Neural cell (in vitro differentiated cells): ENCODE measurements at regions not wholly inside any gene's neighbourhood (a gene's known extent, or its start where the extent isn't known, plus 50 kb on each side); places are given as distances from the start of the nearest gene placed in this dataset.
"Not testable (repeated sequence)": the region's sequence is repeated elsewhere in the genome, so short reads cannot be mapped to it uniquely, and the experiment has no call there.

Experiments used
- H2AFZ ChIP-seq: fragments of 200-600, 300-800 bp; sonication (generic), shearing (Covaris generic); 2 replicates; pipeline ENCODE4 v1.6.0; 2014; ENCODE audit warnings: low read depth, mild to moderate bottlenecking, antibody characterized with exemption, low read length, moderate library complexity
- H3F3A ChIP-seq: fragments of 200-600 bp; shearing (Covaris generic); 2 replicates; pipeline ENCODE4 v1.6.1; 2016; ENCODE audit warnings: mild to moderate bottlenecking, moderate library complexity, mixed read lengths, antibody characterized with exemption, low read length; ENCODE audit not compliant: insufficient read depth, poor library complexity, severe bottlenecking
- H3K27ac ChIP-seq: fragments of 200-600, 300-800 bp; sonication (generic), shearing (Covaris generic); 2 replicates; pipeline ENCODE4 v1.5.1; 2014; ENCODE audit warnings: mild to moderate bottlenecking, low read length, moderate library complexity
- H3K27me3 ChIP-seq: fragments of 300-800, 200-600 bp; sonication (generic), shearing (Covaris generic); 2 replicates; pipeline ENCODE4 v1.6.0; 2014; ENCODE audit warnings: mild to moderate bottlenecking, low read depth, low read length, moderate library complexity; ENCODE audit not compliant: insufficient read depth
- H3K36me3 ChIP-seq: fragments of 300-800, 200-600 bp; sonication (generic), shearing (Covaris generic); 2 replicates; pipeline ENCODE4 v1.5.1; 2014; ENCODE audit warnings: mild to moderate bottlenecking, antibody characterized with exemption, low read length, moderate library complexity; ENCODE audit not compliant: insufficient read depth
- H3K4me2 ChIP-seq: fragments of 300-800, 200-600 bp; sonication (generic), shearing (Covaris generic); 2 replicates; pipeline ENCODE4 v1.6.0; 2014; ENCODE audit warnings: mild to moderate bottlenecking, low read length
- H3K4me3 ChIP-seq: fragments of 300-800, 200-600 bp; sonication (generic), shearing (Covaris generic); 2 replicates; pipeline ENCODE4 v1.5.1; 2014; ENCODE audit warnings: mild to moderate bottlenecking, low read length, moderate library complexity
- H3K79me2 ChIP-seq: fragments of 200-600 bp; shearing (Covaris generic); replicated peaks from 2 replicates; pipeline ENCODE4 v1.6.0; 2014; ENCODE audit warnings: mild to moderate bottlenecking, low read length, moderate library complexity; ENCODE audit not compliant: insufficient read depth
- H3K9ac ChIP-seq: fragments of 300-800, 200-600 bp; sonication (generic), shearing (Covaris generic); 2 replicates; pipeline ENCODE4 v1.6.1; 2016; ENCODE audit warnings: mild to moderate bottlenecking, low read length, mixed read lengths
- H3K9me2 ChIP-seq: fragments of 200-600 bp; shearing (Covaris generic); 2 replicates; pipeline ENCODE4 v1.6.1; 2016; ENCODE audit warnings: mild to moderate bottlenecking, low read length, mixed read lengths; ENCODE audit not compliant: insufficient read depth
- H3K9me3 ChIP-seq: fragments of 200-600, 300-800 bp; sonication (generic), shearing (Covaris generic); 2 replicates; pipeline ENCODE4 v1.6.1; 2016; ENCODE audit warnings: mild to moderate bottlenecking, mixed run types, low read length, moderate library complexity, mixed read lengths
- H4K20me1 ChIP-seq: fragments of 200-600 bp; shearing (Covaris generic); 2 replicates; pipeline ENCODE4 v1.6.1; 2016; ENCODE audit warnings: mild to moderate bottlenecking, mixed run types; ENCODE audit not compliant: insufficient read depth
- CTCF ChIP-seq: fragments of 450-650 bp; IDR thresholded peaks from 2 replicates; pipeline ENCODE4 v1.5.1; 2014; ENCODE audit warnings: antibody characterized with exemption, mild to moderate bottlenecking, moderate library complexity; ENCODE audit not compliant: poor library complexity, severe bottlenecking
- EP300 ChIP-seq: fragments of 450-650 bp; conservative IDR thresholded peaks from 2 replicates; pipeline ENCODE4 v1.6.1; 2014; ENCODE audit warnings: antibody characterized with exemption, mild to moderate bottlenecking, moderate library complexity; ENCODE audit not compliant: poor library complexity, severe bottlenecking
- EZH2 ChIP-seq: fragments of 200-600, 300-800 bp; shearing (Covaris generic), sonication (generic); IDR thresholded peaks from 2 replicates; pipeline ENCODE4 v1.6.1; 2014; ENCODE audit warnings: antibody characterized with exemption, low read length, borderline replicate concordance, mild to moderate bottlenecking; ENCODE audit not compliant: insufficient read depth, poor library complexity, severe bottlenecking
- MXI1 ChIP-seq: fragments of 450-650 bp; conservative IDR thresholded peaks from 2 replicates; pipeline ENCODE4 v1.6.1; 2014; ENCODE audit warnings: antibody characterized with exemption, mild to moderate bottlenecking; ENCODE audit not compliant: poor library complexity, severe bottlenecking
- POLR2AphosphoS5 ChIP-seq: IDR thresholded peaks from 2 replicates; pipeline ENCODE4 v1.6.1; 2012
- RAD21 ChIP-seq: fragments of 450-650 bp; conservative IDR thresholded peaks from 2 replicates; pipeline ENCODE4 v1.6.1; 2014; ENCODE audit warnings: antibody characterized with exemption, mild to moderate bottlenecking, moderate library complexity
- REST ChIP-seq: IDR thresholded peaks from 2 replicates; pipeline ENCODE4 v1.6.1; 2012; ENCODE audit warnings: borderline replicate concordance
- SMC3 ChIP-seq: fragments of 450-650 bp; conservative IDR thresholded peaks from 2 replicates; pipeline ENCODE4 v1.6.1; 2014; ENCODE audit warnings: antibody characterized with exemption, mild to moderate bottlenecking, moderate library complexity; ENCODE audit not compliant: poor library complexity
- TAF1 ChIP-seq: IDR thresholded peaks from 2 replicates; pipeline ENCODE4 v1.6.1; 2012; ENCODE audit warnings: low read depth

GRCh38 chr7:81248420-81248819, 329.6 kb upstream of the SEMA3C start:
- TF ChIP-seq TAF1: no peak
- no peak for TF ChIP-seq CTCF
- no peak for TF ChIP-seq MXI1
- no peak for TF ChIP-seq REST
- TF ChIP-seq EP300: no peak
- no peak for TF ChIP-seq SMC3
- no peak for TF ChIP-seq RAD21
- TF ChIP-seq EZH2: no peak
- no peak for TF ChIP-seq POLR2AphosphoS5
- no peaks in the 10 kb centered on the region for H4K20me1 ChIP-seq
- no peak overlapping the region for H3K4me2 ChIP-seq
- no peak overlapping the region for H3K9ac ChIP-seq
- no peak overlapping the region for H3K4me3 ChIP-seq
- H3K79me2 ChIP-seq: no peaks in the 10 kb centered on the region
- no peak overlapping the region for H3K27ac ChIP-seq
- no peaks in the 10 kb centered on the region for H3K9me3 ChIP-seq
- H3F3A ChIP-seq: no peaks in the 10 kb centered on the region
- H3K36me3 ChIP-seq: no peaks in the 10 kb centered on the region
- H2AFZ ChIP-seq: no peak overlapping the region
- no peaks in the 10 kb centered on the region for H3K9me2 ChIP-seq
- no peaks in the 10 kb centered on the region for H3K27me3 ChIP-seq

GRCh38 chr7:81247364-81247763, 328.5 kb upstream of the SEMA3C start:
- not testable (repeated sequence) for H2AFZ ChIP-seq, H3K4me3 ChIP-seq, H3K79me2 ChIP-seq, H3K4me2 ChIP-seq, H3K9ac ChIP-seq, H3K9me2 ChIP-seq, H3K27me3 ChIP-seq, H3K27ac ChIP-seq, H4K20me1 ChIP-seq, H3K36me3 ChIP-seq, H3F3A ChIP-seq, H3K9me3 ChIP-seq

GRCh38 chr7:81245353-81245752, 326.5 kb upstream of the SEMA3C start:
- Histone ChIP-seq H3K36me3 (no peaks in the 10 kb centered on the region), H3K9me2 (no peaks in the 10 kb centered on the region), H3K79me2 (no peaks in the 10 kb centered on the region), H3K27me3 (no peaks in the 10 kb centered on the region), H3K9ac (no peak overlapping the region), H2AFZ (no peak overlapping the region), H4K20me1 (no peaks in the 10 kb centered on the region), H3K4me3 (no peak overlapping the region), H3F3A (no peaks in the 10 kb centered on the region), H3K27ac (no peak overlapping the region), H3K9me3 (no peaks in the 10 kb centered on the region), H3K4me2 (no peak overlapping the region)
- TF ChIP-seq RAD21 (no peak), EP300 (no peak), MXI1 (no peak), EZH2 (no peak), POLR2AphosphoS5 (no peak), TAF1 (no peak), REST (no peak), SMC3 (no peak), CTCF (no peak)
